ENCODE measurements at regions not wholly inside any gene's neighbourhood (a gene's known extent, or its start where the extent isn't known, plus 50 kb on each side); places are given as distances from the start of the nearest gene placed in this dataset.
"Not testable (repeated sequence)": the region's sequence is repeated elsewhere in the genome, so short reads cannot be mapped to it uniquely, and the experiment has no call there.

- TF ChIP-seq KAT7 (CRISPR knock-in tag; IDR thresholded peaks at IDR 0.05; ENCODE audit: borderline replicate concordance); NR3C1 (CRISPR knock-in tag; conservative IDR thresholded peaks at IDR 0.05; ENCODE audit: low read depth): not testable (repeated sequence)
- TF ChIP-seq, protein P1, sequence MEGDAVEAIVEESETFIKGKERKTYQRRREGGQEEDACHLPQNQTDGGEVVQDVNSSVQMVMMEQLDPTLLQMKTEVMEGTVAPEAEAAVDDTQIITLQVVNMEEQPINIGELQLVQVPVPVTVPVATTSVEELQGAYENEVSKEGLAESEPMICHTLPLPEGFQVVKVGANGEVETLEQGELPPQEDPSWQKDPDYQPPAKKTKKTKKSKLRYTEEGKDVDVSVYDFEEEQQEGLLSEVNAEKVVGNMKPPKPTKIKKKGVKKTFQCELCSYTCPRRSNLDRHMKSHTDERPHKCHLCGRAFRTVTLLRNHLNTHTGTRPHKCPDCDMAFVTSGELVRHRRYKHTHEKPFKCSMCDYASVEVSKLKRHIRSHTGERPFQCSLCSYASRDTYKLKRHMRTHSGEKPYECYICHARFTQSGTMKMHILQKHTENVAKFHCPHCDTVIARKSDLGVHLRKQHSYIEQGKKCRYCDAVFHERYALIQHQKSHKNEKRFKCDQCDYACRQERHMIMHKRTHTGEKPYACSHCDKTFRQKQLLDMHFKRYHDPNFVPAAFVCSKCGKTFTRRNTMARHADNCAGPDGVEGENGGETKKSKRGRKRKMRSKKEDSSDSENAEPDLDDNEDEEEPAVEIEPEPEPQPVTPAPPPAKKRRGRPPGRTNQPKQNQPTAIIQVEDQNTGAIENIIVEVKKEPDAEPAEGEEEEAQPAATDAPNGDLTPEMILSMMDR (IDR thresholded peaks at IDR 0.05) = not testable (repeated sequence)
Observed at GRCh38 chr21:10382135-10382534, 139.2 kb upstream of the TPTE start.
